ENCODE measurements at regions not wholly inside any gene's neighbourhood (a gene's known extent, or its start where the extent isn't known, plus 50 kb on each side); places are given as distances from the start of the nearest gene placed in this dataset.

- no peak overlapping the region for H3K27ac ChIP-seq
- no peak for TF ChIP-seq CTCF (conservative IDR thresholded peaks at IDR 0.05)
These were observed 298.1 kb upstream of the PLXNA2 start for GRCh38 chr1:208542309-208542708.

- no peak overlapping the region for H3K27ac ChIP-seq
- TF ChIP-seq CTCF (conservative IDR thresholded peaks at IDR 0.05): no peak
These were observed 299.9 kb upstream of the PLXNA2 start for GRCh38 chr1:208544053-208544452.

- no peak overlapping the region for H3K27ac ChIP-seq
- TF ChIP-seq CTCF (conservative IDR thresholded peaks at IDR 0.05): no peak
These were observed 300.6 kb upstream of the PLXNA2 start for GRCh38 chr1:208544794-208545193.

- TF ChIP-seq CTCF (conservative IDR thresholded peaks at IDR 0.05): no peak
- no peak overlapping the region for H3K27ac ChIP-seq
These were observed 306.8 kb upstream of the PLXNA2 start for GRCh38 chr1:208551024-208551423.

- no peak overlapping the region for H3K27ac ChIP-seq
- TF ChIP-seq CTCF (conservative IDR thresholded peaks at IDR 0.05): no peak
These were observed 307.6 kb upstream of the PLXNA2 start for GRCh38 chr1:208551633-208552320.

GRCh38 chr1:208552928-208553327 lies 308.7 kb upstream of the PLXNA2 start:
- TF ChIP-seq CTCF (conservative IDR thresholded peaks at IDR 0.05): no peak
- no peak overlapping the region for H3K27ac ChIP-seq

GRCh38 chr1:208556461-208556860 lies 312.3 kb upstream of the PLXNA2 start:
- TF ChIP-seq CTCF (conservative IDR thresholded peaks at IDR 0.05): no peak

More at GRCh38 chr1:208556461-208556860, 312.3 kb upstream of the PLXNA2 start:
- no peak overlapping the region for H3K27ac ChIP-seq
